H1 (cell line): ENCODE measurements at regions not wholly inside any gene's neighbourhood (a gene's known extent, or its start where the extent isn't known, plus 50 kb on each side); places are given as distances from the start of the nearest gene placed in this dataset.

ENCODE experiments used
- CTCF ChIA-PET: fragments of 300-600 bp; sonication (Branson Sonifier 250); formaldehyde crosslinking; loops from one replicate; lab custom pipeline; 2021; ENCODE audit not compliant: partially characterized antibody; lab: Charles Lee
- POLR2A ChIA-PET: fragments of 300-600 bp; sonication (Branson Sonifier 250); formaldehyde crosslinking; loops from one replicate; lab custom pipeline; 2021; ENCODE audit warnings: inconsistent platforms; ENCODE audit not compliant: partially characterized antibody; lab: Charles Lee
- DNase-seq, 2 experiments: peaks; one replicate each; pipeline versions ENCODE4 v3.0.0 to v3.0.0-alpha.2; 2010 to 2022; ENCODE audit warnings: low spot score in 2 of 2, low read depth in 1 of 2, mixed read lengths in 1 of 2
- FAIRE-seq: peaks from 2 replicates; lab custom pipeline; 2011; peaks lifted over from hg19 to GRCh38; lab: Jason Lieb, UNC
- H2AFZ ChIP-seq: 2 replicates; pipeline ENCODE4 v1.8.1; 2012; ENCODE audit warnings: low read length, inconsistent platforms
- H2AK5ac ChIP-seq: 2 replicates; pipeline ENCODE4 v1.6.1; 2013; ENCODE audit warnings: low read depth, low read length
- H2BK120ac ChIP-seq: replicated peaks from 2 replicates; pipeline ENCODE3; 2013; ENCODE audit warnings: low read depth, low read length, inconsistent platforms
- H2BK12ac ChIP-seq: 2 replicates; pipeline ENCODE4 v1.6.1; 2013; ENCODE audit warnings: low read depth, low read length
- H2BK15ac ChIP-seq: 2 replicates; pipeline ENCODE4 v1.6.1; 2013; ENCODE audit warnings: low read length
- H2BK20ac ChIP-seq: 2 replicates; pipeline ENCODE4 v1.6.1; 2013; ENCODE audit warnings: low read length
- H2BK5ac ChIP-seq: 2 replicates; pipeline ENCODE4 v1.6.1; 2013; ENCODE audit warnings: low read depth, low read length
- H3K14ac ChIP-seq: 2 replicates; pipeline ENCODE4 v1.6.1; 2013; ENCODE audit warnings: inconsistent platforms; ENCODE audit not compliant: insufficient read length
- H3K18ac ChIP-seq: 2 replicates; pipeline ENCODE4 v1.6.1; 2013; ENCODE audit warnings: low read length; ENCODE audit errors: extremely low read depth
- H3K23ac ChIP-seq: 2 replicates; pipeline ENCODE4 v1.6.1; 2013; ENCODE audit warnings: inconsistent platforms; ENCODE audit not compliant: insufficient read length
- H3K23me2 ChIP-seq: 2 replicates; pipeline ENCODE4 v1.6.1; 2013; ENCODE audit warnings: low read depth, low read length
- H3K27ac ChIP-seq: 2 replicates; pipeline ENCODE4 v1.6.1; 2011; ENCODE audit warnings: low read depth, low read length, inconsistent platforms
- H3K27me3 ChIP-seq, 4 experiments: replicated peaks in 1 of 4; 1 replicate in 1 of 4; 2 replicates in 3 of 4; pipeline versions ENCODE4 v1.6.1 to v1.8.1; 2011 to 2013; ENCODE audit warnings: low read length in 3 of 4, mild to moderate bottlenecking in 3 of 4, inconsistent platforms in 2 of 4, mixed read lengths in 2 of 4, moderate library complexity in 1 of 4; ENCODE audit not compliant: control insufficient read depth in 3 of 4, insufficient read depth in 3 of 4; ENCODE audit errors: extremely low read depth in 1 of 4
- H3K36me3 ChIP-seq, 4 experiments: 2 replicates each; pipeline versions ENCODE4 v1.6.1 to v1.8.1; 2011 to 2013; ENCODE audit warnings: mild to moderate bottlenecking in 4 of 4, low read length in 3 of 4, moderate library complexity in 2 of 4, control low read depth in 1 of 4, inconsistent platforms in 1 of 4; ENCODE audit not compliant: insufficient read depth in 4 of 4, control insufficient read depth in 2 of 4
- H3K4ac ChIP-seq: replicated peaks from 2 replicates; pipeline ENCODE3; 2013; ENCODE audit warnings: low read length, low read depth, mixed read lengths, inconsistent platforms; ENCODE audit not compliant: insufficient read length
- H3K4me1 ChIP-seq, 4 experiments: replicated peaks in 1 of 4; 1 replicate in 1 of 4; 2 replicates in 3 of 4; pipeline versions ENCODE4 v1.6.1 to v1.8.1; 2011 to 2013; ENCODE audit warnings: low read length in 3 of 4, inconsistent platforms in 2 of 4, mixed read lengths in 1 of 4; ENCODE audit not compliant: insufficient read depth in 4 of 4, control insufficient read depth in 3 of 4
- H3K4me2 ChIP-seq, 2 experiments: 2 replicates each; pipeline versions ENCODE4 v1.6.1 to v1.8.1; 2011 to 2013; ENCODE audit warnings: low read depth in 2 of 2, low read length in 2 of 2, control low read depth in 1 of 2, inconsistent platforms in 1 of 2, mild to moderate bottlenecking in 1 of 2; ENCODE audit not compliant: insufficient read depth in 1 of 2
- H3K4me3 ChIP-seq, 4 experiments: fragments of 200-600, 300-600 bp in 1 of 4; sonication (generic), shearing (Covaris generic), sonication (Bioruptor Twin) in 1 of 4; 2 replicates each; pipeline versions ENCODE4 v1.5.1 to v1.8.1; 2011 to 2016; ENCODE audit warnings: low read length in 4 of 4, low read depth in 3 of 4, control low read depth in 2 of 4, inconsistent platforms in 2 of 4, mild to moderate bottlenecking in 2 of 4, mixed read lengths in 1 of 4, moderate library complexity in 1 of 4; ENCODE audit not compliant: insufficient read depth in 2 of 4; ENCODE audit errors: extremely low read depth in 1 of 4
- H3K56ac ChIP-seq: replicated peaks from 2 replicates; pipeline ENCODE3; 2013; ENCODE audit warnings: low read depth, mild to moderate bottlenecking, mixed read lengths, low read length, inconsistent platforms; ENCODE audit not compliant: insufficient read length
- H3K79me1 ChIP-seq: 2 replicates; pipeline ENCODE4 v1.6.1; 2013; ENCODE audit warnings: low read depth, low read length, control low read depth
- H3K79me2 ChIP-seq, 2 experiments: 2 replicates each; pipeline versions ENCODE4 v1.6.1 to v1.8.1; 2012 to 2013; ENCODE audit warnings: low read length in 2 of 2, mild to moderate bottlenecking in 2 of 2, inconsistent platforms in 1 of 2; ENCODE audit not compliant: insufficient read depth in 2 of 2, control insufficient read depth in 1 of 2
- H3K9ac ChIP-seq, 4 experiments: replicated peaks in 1 of 4; 1 replicate in 1 of 4; 2 replicates in 3 of 4; pipeline versions ENCODE4 v1.6.1 to v1.8.1; 2011 to 2013; ENCODE audit warnings: low read depth in 3 of 4, low read length in 3 of 4, control low read depth in 2 of 4, mild to moderate bottlenecking in 2 of 4, moderate library complexity in 2 of 4, inconsistent platforms in 1 of 4; ENCODE audit errors: extremely low read depth in 1 of 4
- H3K9me3 ChIP-seq, 2 experiments: 2 replicates each; pipeline versions ENCODE4 v1.6.1 to v1.8.1; 2012 to 2013; ENCODE audit warnings: mild to moderate bottlenecking in 2 of 2, moderate library complexity in 2 of 2, control low read depth in 1 of 2, inconsistent platforms in 1 of 2, low read depth in 1 of 2, low read length in 1 of 2, mixed read lengths in 1 of 2; ENCODE audit not compliant: insufficient read depth in 2 of 2
- H4K20me1 ChIP-seq, 2 experiments: replicated peaks in 1 of 2; 2 replicates each; pipeline versions ENCODE3 to v1.8.1; 2011 to 2013; ENCODE audit warnings: inconsistent platforms in 2 of 2, low read length in 2 of 2, mild to moderate bottlenecking in 1 of 2; ENCODE audit not compliant: insufficient read depth in 2 of 2, control insufficient read depth in 1 of 2
- H4K5ac ChIP-seq: 2 replicates; pipeline ENCODE4 v1.6.1; 2013; ENCODE audit warnings: low read length, low read depth, mixed read lengths, inconsistent platforms; ENCODE audit not compliant: insufficient read length
- H4K8ac ChIP-seq: 2 replicates; pipeline ENCODE4 v1.8.0; 2013; ENCODE audit warnings: mild to moderate bottlenecking, moderate library complexity, low read length, inconsistent platforms; ENCODE audit not compliant: insufficient read depth; ENCODE audit errors: extremely low read depth
- H4K91ac ChIP-seq: replicated peaks from 2 replicates; pipeline ENCODE3; 2013; ENCODE audit warnings: low read length, mixed read lengths, inconsistent platforms; ENCODE audit not compliant: insufficient read length
- BCL11A ChIP-seq, 2 experiments: IDR thresholded peaks; one replicate each; pipeline ENCODE4 v1.6.1; 2011; ENCODE audit warnings: low read depth in 2 of 2, low read length in 2 of 2, mild to moderate bottlenecking in 2 of 2
- CBX5 ChIP-seq: fragments of 300-800, 300-1000 bp; sonication (generic); IDR thresholded peaks from 2 replicates; pipeline ENCODE4 v1.7.1; 2016; ENCODE audit warnings: antibody characterized with exemption, low read length, low read depth
- HDAC2 ChIP-seq, 2 experiments: fragments of 300-600 bp in 1 of 2; sonication (generic) in 1 of 2; IDR thresholded peaks; 2 replicates each; pipeline ENCODE4 v1.6.1; 2011 to 2012; ENCODE audit warnings: low read depth in 2 of 2, low read length in 2 of 2, mild to moderate bottlenecking in 2 of 2, moderate library complexity in 2 of 2, borderline replicate concordance in 1 of 2, inconsistent platforms in 1 of 2
- MAFK ChIP-seq: IDR thresholded peaks from 2 replicates; pipeline ENCODE4 v1.6.1; 2012; ENCODE audit warnings: low read depth, mild to moderate bottlenecking, improper control_type of control experiment, low read length
- POU5F1 ChIP-seq: IDR thresholded peaks from 2 replicates; pipeline ENCODE4 v1.6.1; 2011; ENCODE audit warnings: low read depth, mild to moderate bottlenecking, low read length, moderate library complexity
- SIRT6 ChIP-seq: IDR thresholded peaks from one replicate; pipeline ENCODE4 v1.7.1; 2012; ENCODE audit warnings: low read length, inconsistent platforms
- SP4 ChIP-seq: IDR thresholded peaks from 2 replicates; pipeline ENCODE4 v1.6.1; 2012; ENCODE audit warnings: low read length, inconsistent platforms

- Histone ChIP-seq H3K36me3 (no peaks in the 10 kb centered on the region), H2BK5ac (no peak overlapping the region), H3K79me1 (no peaks in the 10 kb centered on the region), H3K56ac (no peak overlapping the region), H3K23ac (no peak overlapping the region), H3K4ac (no peak overlapping the region), H3K79me2 (no peaks in the 10 kb centered on the region), H3K4me3 (no peak overlapping the region), H4K8ac (no peak overlapping the region), H3K23me2 (no peaks in the 10 kb centered on the region), H3K18ac (no peak overlapping the region), H3K4me2 (no peak overlapping the region), H2BK120ac (no peak overlapping the region), H2AFZ (no peak overlapping the region), H3K9ac (no peak overlapping the region), H2BK12ac (no peak overlapping the region), H3K4me1 (no peaks in the 10 kb centered on the region), H2AK5ac (no peak overlapping the region), H2BK20ac (no peak overlapping the region), H3K9me3 (peaks cover 2 to 7% of the 10 kb centered on the region in 2 experiments; a peak in 1 of 4 replicates), H3K14ac (no peak overlapping the region), H2BK15ac (no peak overlapping the region), H3K27me3 (no peaks in the 10 kb centered on the region), H4K20me1 (no peaks in the 10 kb centered on the region), H4K5ac (no peak overlapping the region), H4K91ac (no peak overlapping the region), H3K27ac (no peak overlapping the region)
- no peak for FAIRE-seq
- ChIA-PET POLR2A (no interaction called here), CTCF (no interaction called here)
- DNase-seq: no peak
- TF ChIP-seq SP4: no peak
- TF ChIP-seq CBX5: no peak
- TF ChIP-seq MAFK: no peak
- TF ChIP-seq SIRT6: no peak
- TF ChIP-seq POU5F1: no peak
- TF ChIP-seq HDAC2 (IDR thresholded peaks at IDR 0.05; ENCODE audit: borderline replicate concordance in 1 of 2, low read depth in 2 of 2, low read length in 2 of 2): no peak
- no peak for TF ChIP-seq BCL11A (IDR thresholded peaks at IDR 0.05; ENCODE audit: low read depth in 2 of 2, low read length in 2 of 2)
These were observed 63.1 kb downstream of the NRN1 start for GRCh38 chr6:5943591-5943990.
